GM21723 (cell line): ENCODE measurements at regions not wholly inside any gene's neighbourhood (a gene's known extent, or its start where the extent isn't known, plus 50 kb on each side); places are given as distances from the start of the nearest gene placed in this dataset.

Experiments
- ATAC-seq: cut with Tn5 transposase; IDR thresholded peaks from one replicate; pipeline ENCODE4 v1.9.1; 2021; ENCODE audit warnings: mild to moderate bottlenecking, moderate library complexity; ENCODE audit not compliant: unreplicated experiment

GRCh38 chr7:17477182-17477581 is 178.7 kb downstream of the AHR start:
- ATAC-seq: no peak

DNA sequence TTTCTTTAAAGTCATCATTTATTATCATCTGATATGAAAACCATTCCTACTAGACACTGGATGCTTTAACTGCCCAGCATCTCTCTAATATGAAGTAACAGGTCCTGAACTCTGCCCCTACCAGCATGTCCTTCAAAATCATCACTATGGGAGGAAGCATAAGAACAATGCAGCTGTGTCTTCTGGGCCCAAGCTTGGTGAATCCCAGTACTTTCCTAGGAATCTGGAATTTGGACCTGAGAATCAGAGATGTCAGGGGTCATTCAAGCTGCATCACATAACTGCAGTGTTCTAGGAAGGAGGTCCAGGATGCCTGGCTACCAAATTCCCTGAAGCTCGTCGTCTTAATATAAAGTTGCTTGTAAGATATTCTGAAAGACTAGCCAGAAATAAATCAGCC is 182.7 kb downstream of the AHR start:
- ATAC-seq: no peak

- ATAC-seq: no peak
Measured at GRCh38 chr7:17485368-17485767, 186.9 kb downstream of the AHR start.

- ATAC-seq: no peak
Measured at GRCh38 chr7:17485904-17486303, 187.5 kb downstream of the AHR start.

DNA sequence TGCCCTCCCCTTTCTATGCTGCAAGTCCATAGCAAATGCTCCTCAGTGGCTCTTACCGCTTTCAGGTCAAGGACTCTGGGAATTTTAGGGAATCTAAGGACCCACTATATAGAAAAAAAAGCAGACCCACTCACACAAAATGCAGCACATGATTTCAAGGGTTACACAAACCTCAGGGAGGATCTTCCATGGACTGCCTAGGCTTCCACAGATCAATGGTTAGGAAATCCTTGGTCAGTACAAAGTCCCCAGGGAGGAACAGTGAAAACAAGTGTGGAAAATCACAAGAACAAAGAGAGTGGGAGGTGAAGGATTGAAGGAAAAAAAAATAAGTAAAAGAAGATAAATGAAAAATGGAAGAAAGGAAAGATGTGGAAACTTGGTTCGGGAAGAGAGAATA is 188.4 kb downstream of the AHR start:
- ATAC-seq: no peak

GRCh38 chr7:17487343-17487742 is 188.9 kb downstream of the AHR start:
- ATAC-seq: no peak

- ATAC-seq: no peak
Measured at GRCh38 chr7:17488829-17489228, 190.4 kb downstream of the AHR start.

DNA sequence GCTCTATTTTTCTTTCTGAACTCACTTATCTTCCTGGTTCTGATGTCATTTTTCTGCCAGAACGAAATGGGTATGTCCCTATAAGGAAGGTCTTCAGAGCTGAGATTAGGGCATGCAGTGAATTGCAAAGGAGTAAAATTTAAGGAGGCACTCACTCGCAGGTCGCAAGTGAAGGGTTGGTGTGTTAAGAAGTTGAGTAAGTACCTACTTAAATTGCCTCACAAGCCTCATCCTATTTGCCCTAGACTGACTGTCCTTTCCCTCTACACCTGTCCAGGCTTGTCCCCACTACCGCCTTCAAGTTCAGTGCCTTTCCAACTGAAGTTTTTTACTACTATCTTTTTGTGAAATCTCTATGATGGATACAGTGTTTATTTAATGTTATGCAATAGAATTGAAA is 191.5 kb downstream of the AHR start:
- no peak for ATAC-seq

DNA sequence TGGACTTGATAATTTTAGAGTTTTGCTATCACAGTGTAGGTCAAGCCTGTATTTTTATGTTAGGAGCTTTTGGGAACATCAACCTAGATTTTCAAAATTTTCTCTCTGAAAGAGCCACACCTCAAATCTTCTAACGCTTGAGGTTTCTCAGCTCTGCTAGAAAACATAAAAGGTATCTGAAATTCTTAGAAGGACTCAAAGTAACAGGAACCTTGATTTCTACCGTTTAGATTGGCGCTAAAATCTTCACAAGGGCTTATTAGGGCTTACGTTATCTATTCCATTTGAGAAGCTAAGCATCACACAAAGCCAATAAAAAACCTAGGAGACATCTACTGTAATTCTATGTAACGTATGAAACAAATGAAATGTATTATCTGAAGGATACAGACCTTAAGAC is 192.4 kb downstream of the AHR start:
- no peak for ATAC-seq

- ATAC-seq: peak; percentile 74
Measured at GRCh38 chr7:17492437-17492836, 194.0 kb downstream of the AHR start.

GRCh38 chr7:17493446-17493845 is 195.0 kb downstream of the AHR start:
- no peak for ATAC-seq

DNA sequence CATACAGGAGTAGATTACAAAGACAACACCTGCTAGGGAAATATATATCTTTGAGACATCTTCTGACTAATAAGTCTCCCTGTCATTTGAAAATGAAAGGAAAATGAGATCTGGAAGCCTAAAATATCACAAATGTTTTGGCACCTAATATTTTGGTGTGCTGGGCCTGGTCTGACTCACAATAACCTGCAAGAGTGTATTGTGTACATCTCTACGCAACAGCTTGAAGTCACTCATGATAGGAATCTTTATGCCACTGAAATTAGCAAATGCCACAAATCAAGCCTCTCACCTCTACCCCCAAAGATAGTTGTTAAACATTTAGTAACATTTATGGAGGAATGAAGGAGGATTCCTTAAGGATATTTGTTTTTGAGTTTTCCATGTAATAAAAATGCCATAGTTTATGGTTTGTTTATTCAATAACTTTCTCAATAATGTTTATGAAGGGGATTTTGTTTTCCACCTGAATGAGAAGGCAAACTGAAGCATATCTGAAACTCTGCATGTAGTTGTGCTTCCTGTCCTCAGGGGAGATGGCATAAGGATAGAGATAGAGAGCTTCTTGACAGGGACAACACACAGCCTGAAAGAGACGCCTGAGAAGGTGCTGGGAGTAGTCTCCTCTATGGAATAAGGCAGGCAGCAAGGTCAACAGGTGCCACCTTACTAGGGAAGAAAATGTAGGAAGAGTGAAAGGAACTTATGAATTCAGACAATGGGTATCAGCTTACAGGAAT is 197.4 kb downstream of the AHR start:
- ATAC-seq: peak; percentile 45

DNA sequence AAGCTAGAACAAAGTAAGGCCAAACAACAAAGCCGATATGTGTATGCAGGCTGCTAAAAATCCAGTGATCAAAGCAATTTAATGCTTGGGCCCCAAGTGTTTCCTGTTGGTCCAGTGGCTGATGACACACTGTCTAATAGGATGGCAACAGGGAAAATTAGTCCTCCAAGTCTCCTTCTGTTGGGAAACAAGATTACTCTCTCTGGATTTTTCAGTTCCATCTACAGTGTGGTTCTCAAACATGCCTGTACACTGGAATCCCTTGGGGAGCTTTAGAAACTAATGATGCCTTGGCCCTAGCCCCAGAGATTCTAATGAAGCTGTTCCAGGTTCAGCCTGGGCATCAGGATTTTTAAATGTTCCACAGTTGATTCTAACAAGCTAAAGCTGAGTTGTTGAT is 198.7 kb downstream of the AHR start:
- ATAC-seq: no peak

- ATAC-seq: no peak
Measured at GRCh38 chr7:17497549-17498167, 199.2 kb downstream of the AHR start.

DNA sequence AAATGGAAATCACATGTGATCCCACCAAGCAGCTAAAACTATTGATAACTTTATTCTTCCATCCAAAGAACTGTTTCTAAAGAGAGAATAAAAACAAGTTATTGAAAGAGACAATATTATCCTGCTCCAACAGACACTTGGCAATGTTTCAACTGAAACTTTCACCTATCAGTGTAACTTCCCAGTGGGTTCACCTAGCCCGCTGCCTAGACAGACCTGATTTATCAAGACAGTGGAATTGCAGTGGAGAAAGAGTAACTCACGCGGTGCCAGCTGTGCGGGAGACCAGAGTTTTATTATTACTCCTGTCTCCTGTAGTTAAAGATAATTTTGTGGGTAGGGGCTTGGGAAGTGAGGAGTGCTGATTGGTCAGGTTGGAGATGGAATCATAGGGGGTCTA is 199.8 kb downstream of the AHR start:
- no peak for ATAC-seq

DNA sequence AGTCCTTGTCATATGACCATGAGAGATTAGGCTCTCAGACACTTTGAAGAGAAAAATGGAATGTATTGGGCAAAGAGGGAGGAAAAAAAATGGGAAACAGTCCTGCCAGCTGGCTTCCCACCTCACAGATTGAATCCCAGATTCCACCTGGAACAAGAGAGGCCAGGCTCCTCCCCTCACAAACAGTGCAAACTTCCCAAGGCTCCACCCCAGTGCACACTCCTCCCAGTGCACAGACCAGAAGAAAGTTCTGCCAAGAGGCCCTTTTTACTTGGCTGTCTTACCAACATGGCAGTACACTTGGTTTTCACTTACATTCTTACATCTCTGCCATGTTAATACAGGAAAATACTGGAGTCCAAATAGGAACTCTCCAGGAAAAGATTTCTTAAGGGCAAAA is 202.3 kb downstream of the AHR start:
- no peak for ATAC-seq

- ATAC-seq: no peak
Measured at GRCh38 chr7:17501441-17502212, 203.2 kb downstream of the AHR start.

GRCh38 chr7:17502213-17503060 is 204.0 kb downstream of the AHR start:
- no peak for ATAC-seq

- peak; percentile 92 for ATAC-seq
Measured at GRCh38 chr7:17506095-17506494, 207.6 kb downstream of the AHR start.

- ATAC-seq: no peak
Measured at GRCh38 chr7:17506596-17506995, 208.1 kb downstream of the AHR start.

DNA sequence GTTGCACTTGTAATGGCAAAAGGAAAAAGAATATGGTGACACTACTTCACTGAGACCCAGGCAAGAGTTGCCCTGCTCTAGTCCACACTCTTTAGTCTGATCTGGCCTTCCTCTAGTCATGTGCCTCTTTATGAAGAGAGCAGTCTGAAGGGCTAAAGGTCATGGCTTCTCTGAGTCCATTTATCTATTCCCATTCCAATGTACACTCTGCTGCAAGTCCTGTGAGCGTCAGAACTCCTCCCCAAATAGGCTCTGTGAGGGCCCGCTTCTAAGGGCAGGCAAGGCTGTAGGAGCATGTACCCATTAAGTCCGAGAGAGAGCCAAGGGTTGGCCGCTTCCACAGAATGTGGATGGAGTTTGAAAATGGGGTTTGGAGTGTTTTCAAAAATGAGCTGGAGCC is 209.3 kb downstream of the AHR start:
- no peak for ATAC-seq
